H4 (cell line): ENCODE measurements at regions not wholly inside any gene's neighbourhood (a gene's known extent, or its start where the extent isn't known, plus 50 kb on each side); places are given as distances from the start of the nearest gene placed in this dataset.
"Not testable (repeated sequence)": the region's sequence is repeated elsewhere in the genome, so short reads cannot be mapped to it uniquely, and the experiment has no call there.

Experiments used
- DNase-seq: peaks from one replicate; pipeline ENCODE4 v3.0.0-alpha.2; 2015; ENCODE audit warnings: low spot score

- no peak for DNase-seq
Measured at GRCh38 chrX:53883196-53883595, 161.1 kb downstream of the PHF8 start.

GRCh38 chrX:53882331-53882730 is 161.9 kb downstream of the PHF8 start:
- DNase-seq = peak; percentile 90

GRCh38 chrX:53880786-53881185 is 163.5 kb downstream of the PHF8 start:
- not testable (repeated sequence) for DNase-seq

- no peak for DNase-seq
Measured at GRCh38 chrX:53859890-53860289, 173.4 kb upstream of the HUWE1 start.

GRCh38 chrX:53831662-53832635 is 145.4 kb upstream of the HUWE1 start:
- peak; percentile 13 for DNase-seq

- DNase-seq = no peak
Measured at GRCh38 chrX:53824686-53825085, 138.2 kb upstream of the HUWE1 start.

- not testable (repeated sequence) for DNase-seq
Measured at GRCh38 chrX:53818115-53818514, 131.6 kb upstream of the HUWE1 start.

GRCh38 chrX:53817548-53817947 is 131.0 kb upstream of the HUWE1 start:
- DNase-seq = no peak

GRCh38 chrX:53813670-53814440 is 127.3 kb upstream of the HUWE1 start:
- DNase-seq = no peak

GRCh38 chrX:53798281-53798680 is 111.8 kb upstream of the HUWE1 start:
- DNase-seq = no peak

GRCh38 chrX:53795576-53795975 is 109.1 kb upstream of the HUWE1 start:
- DNase-seq = no peak

- no peak for DNase-seq
Measured at GRCh38 chrX:53794181-53794580, 107.7 kb upstream of the HUWE1 start.

- DNase-seq = no peak
Measured at GRCh38 chrX:53768865-53769264, 82.3 kb upstream of the HUWE1 start.

- no peak for DNase-seq
Measured at GRCh38 chrX:53768451-53768850, 81.9 kb upstream of the HUWE1 start.

GRCh38 chrX:53767544-53767943 is 81.0 kb upstream of the HUWE1 start:
- DNase-seq = no peak

GRCh38 chrX:53757181-53757580 is 70.7 kb upstream of the HUWE1 start:
- not testable (repeated sequence) for DNase-seq

GRCh38 chrX:53746718-53747117 is 60.2 kb upstream of the HUWE1 start:
- no peak for DNase-seq

GRCh38 chrX:53743244-53743643 is 56.7 kb upstream of the HUWE1 start:
- no peak for DNase-seq

- no peak for DNase-seq
Measured at GRCh38 chrX:53738370-53738906, 51.9 kb upstream of the HUWE1 start.
